ENCODE measurements at regions not wholly inside any gene's neighbourhood (a gene's known extent, or its start where the extent isn't known, plus 50 kb on each side); places are given as distances from the start of the nearest gene placed in this dataset.
"Not testable (repeated sequence)": the region's sequence is repeated elsewhere in the genome, so short reads cannot be mapped to it uniquely, and the experiment has no call there.

DNA sequence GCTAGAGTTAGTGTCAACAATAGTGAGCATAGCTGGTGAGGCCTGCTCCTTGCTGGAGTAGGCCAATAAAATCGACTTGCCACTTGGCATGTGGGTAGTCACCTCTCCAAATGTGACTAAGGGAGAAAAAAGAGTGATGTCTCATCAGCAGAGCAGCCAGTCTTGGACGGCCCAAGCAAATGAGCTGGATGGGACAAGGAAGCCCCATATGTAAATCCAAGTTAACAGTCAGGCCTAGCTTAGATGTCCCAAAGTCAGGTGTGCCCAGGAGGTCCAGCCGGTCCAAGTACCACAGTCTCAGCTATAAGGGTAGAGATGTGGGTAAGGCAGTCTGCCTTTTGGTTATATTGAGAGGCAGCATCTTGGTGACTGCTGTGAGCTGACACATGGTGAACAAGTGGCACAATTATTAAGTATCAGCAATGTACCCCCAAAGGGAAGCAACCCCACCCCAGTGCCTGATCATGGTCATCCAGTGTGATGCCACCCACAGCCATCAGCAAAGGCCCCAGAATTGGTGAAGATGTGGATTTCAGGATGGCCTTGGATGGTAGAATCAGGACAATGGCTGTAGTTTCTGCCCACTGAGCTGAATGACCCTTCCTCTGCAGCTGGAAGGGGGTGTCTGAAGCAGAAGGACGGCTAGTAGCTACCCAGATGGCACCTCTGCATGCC lies 83.4 kb downstream of the TNFRSF13B start:
- H3K4me3 ChIP-seq: no peak overlapping the region
- H3K9me3 ChIP-seq: no peaks in the 10 kb centered on the region
- TF ChIP-seq, protein P1, sequence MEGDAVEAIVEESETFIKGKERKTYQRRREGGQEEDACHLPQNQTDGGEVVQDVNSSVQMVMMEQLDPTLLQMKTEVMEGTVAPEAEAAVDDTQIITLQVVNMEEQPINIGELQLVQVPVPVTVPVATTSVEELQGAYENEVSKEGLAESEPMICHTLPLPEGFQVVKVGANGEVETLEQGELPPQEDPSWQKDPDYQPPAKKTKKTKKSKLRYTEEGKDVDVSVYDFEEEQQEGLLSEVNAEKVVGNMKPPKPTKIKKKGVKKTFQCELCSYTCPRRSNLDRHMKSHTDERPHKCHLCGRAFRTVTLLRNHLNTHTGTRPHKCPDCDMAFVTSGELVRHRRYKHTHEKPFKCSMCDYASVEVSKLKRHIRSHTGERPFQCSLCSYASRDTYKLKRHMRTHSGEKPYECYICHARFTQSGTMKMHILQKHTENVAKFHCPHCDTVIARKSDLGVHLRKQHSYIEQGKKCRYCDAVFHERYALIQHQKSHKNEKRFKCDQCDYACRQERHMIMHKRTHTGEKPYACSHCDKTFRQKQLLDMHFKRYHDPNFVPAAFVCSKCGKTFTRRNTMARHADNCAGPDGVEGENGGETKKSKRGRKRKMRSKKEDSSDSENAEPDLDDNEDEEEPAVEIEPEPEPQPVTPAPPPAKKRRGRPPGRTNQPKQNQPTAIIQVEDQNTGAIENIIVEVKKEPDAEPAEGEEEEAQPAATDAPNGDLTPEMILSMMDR (IDR thresholded peaks at IDR 0.05): no peak
- TF ChIP-seq POLR2AphosphoS5 (IDR thresholded peaks at IDR 0.05) (no peak), POLR2A (IDR thresholded peaks at IDR 0.05) (no peak), EP300 (IDR thresholded peaks at IDR 0.05) (no peak)
- 77% methylated on average over 3 of the region's 4 CpGs for WGBS
- no peak overlapping the region for H3K27ac ChIP-seq
- no peaks in the 10 kb centered on the region for H3K4me1 ChIP-seq
- DNase-seq (ENCODE audit: low spot score in 2 of 2): no peak
- no peaks in the 10 kb centered on the region for H3K36me3 ChIP-seq
- no peaks in the 10 kb centered on the region for H3K27me3 ChIP-seq

DNA sequence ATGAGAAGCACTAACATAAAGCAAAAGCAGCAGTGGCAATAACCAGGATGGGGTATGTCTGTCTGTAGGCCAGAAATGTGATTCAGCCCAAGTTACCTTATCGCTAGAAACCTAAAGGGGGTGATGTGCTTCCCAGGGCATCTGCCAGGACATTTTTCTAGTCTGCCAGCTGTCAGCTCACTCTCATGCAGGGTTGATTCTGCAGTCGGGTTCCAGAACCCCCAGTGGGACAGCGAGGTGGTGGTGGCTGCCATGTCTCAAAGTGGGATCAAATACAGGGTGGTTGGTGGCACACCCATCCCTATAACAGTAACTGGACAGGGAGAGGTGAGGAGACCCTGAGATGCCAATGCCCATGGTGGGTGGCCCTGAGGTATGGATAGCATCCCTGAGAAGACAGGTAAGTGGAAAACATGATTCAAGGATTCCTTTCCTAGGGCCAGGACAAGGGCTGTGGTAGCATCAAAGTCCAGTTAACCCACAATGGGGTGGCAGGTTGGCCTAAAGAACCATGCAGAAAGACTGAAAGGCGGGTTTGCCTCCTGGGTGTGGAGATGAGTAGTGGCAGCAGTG lies 84.3 kb downstream of the TNFRSF13B start:
- H3K4me1 ChIP-seq: no peaks in the 10 kb centered on the region
- TF ChIP-seq, protein P1 (IDR thresholded peaks at IDR 0.05): no peak
- TF ChIP-seq EP300 (IDR thresholded peaks at IDR 0.05): no peak
- no peak for TF ChIP-seq POLR2AphosphoS5 (IDR thresholded peaks at IDR 0.05)
- TF ChIP-seq POLR2A (IDR thresholded peaks at IDR 0.05): no peak
- DNase-seq (ENCODE audit: low spot score in 2 of 2): no peak
- H3K36me3 ChIP-seq: no peaks in the 10 kb centered on the region
- no peak overlapping the region for H3K27ac ChIP-seq
- H3K9me3 ChIP-seq: no peaks in the 10 kb centered on the region
- H3K27me3 ChIP-seq: no peaks in the 10 kb centered on the region
- 96% methylated on average over 4 of the region's 4 CpGs for WGBS
- no peak overlapping the region for H3K4me3 ChIP-seq

- Histone ChIP-seq H3K27ac (no peak overlapping the region), H3K27me3 (no peaks in the 10 kb centered on the region), H3K36me3 (no peaks in the 10 kb centered on the region), H3K9me3 (no peaks in the 10 kb centered on the region), H3K4me3 (no peak overlapping the region), H3K4me1 (no peaks in the 10 kb centered on the region)
- 62% methylated on average over 4 of the region's 4 CpGs for WGBS
- no peak for TF ChIP-seq POLR2AphosphoS5 (IDR thresholded peaks at IDR 0.05)
- no peak for TF ChIP-seq POLR2A (IDR thresholded peaks at IDR 0.05)
- TF ChIP-seq, protein P1 (IDR thresholded peaks at IDR 0.05): no peak
- no peak for TF ChIP-seq EP300 (IDR thresholded peaks at IDR 0.05)
- no peak for DNase-seq (ENCODE audit: low spot score in 2 of 2)
Observed at GRCh38 chr17:16886655-16887322, 85.1 kb downstream of the TNFRSF13B start.

GRCh38 chr17:16885204-16885603 lies 86.7 kb downstream of the TNFRSF13B start:
- not testable (repeated sequence) for H3K27me3 ChIP-seq; H3K36me3 ChIP-seq; DNase-seq (ENCODE audit: low spot score in 2 of 2); H3K4me1 ChIP-seq; H3K9me3 ChIP-seq; H3K27ac ChIP-seq; H3K4me3 ChIP-seq
- 88% methylated on average over 4 of the region's 6 CpGs for WGBS

DNA sequence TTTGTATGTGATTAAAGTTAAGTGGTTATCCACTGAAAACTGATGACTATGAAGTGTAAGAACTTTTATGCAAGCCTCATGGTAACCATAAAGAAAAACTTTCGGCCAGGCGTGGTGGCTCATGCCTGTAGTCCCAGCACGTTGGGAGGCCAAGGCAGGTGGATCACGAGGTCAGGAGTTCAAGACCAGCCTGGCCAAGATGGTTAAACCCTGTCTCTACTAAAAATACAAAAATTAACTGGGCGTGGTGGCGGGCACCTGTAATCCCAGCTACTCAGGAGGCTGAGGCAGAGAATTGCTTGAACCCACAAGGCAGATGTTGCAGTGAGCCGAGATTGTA lies 89.0 kb downstream of the TNFRSF13B start:
- not testable (repeated sequence) for H3K27me3 ChIP-seq; H3K36me3 ChIP-seq; DNase-seq (ENCODE audit: low spot score in 2 of 2); H3K4me1 ChIP-seq; H3K9me3 ChIP-seq; H3K4me3 ChIP-seq; H3K27ac ChIP-seq
- WGBS: 93% methylated on average over 7 of the region's 7 CpGs

DNA sequence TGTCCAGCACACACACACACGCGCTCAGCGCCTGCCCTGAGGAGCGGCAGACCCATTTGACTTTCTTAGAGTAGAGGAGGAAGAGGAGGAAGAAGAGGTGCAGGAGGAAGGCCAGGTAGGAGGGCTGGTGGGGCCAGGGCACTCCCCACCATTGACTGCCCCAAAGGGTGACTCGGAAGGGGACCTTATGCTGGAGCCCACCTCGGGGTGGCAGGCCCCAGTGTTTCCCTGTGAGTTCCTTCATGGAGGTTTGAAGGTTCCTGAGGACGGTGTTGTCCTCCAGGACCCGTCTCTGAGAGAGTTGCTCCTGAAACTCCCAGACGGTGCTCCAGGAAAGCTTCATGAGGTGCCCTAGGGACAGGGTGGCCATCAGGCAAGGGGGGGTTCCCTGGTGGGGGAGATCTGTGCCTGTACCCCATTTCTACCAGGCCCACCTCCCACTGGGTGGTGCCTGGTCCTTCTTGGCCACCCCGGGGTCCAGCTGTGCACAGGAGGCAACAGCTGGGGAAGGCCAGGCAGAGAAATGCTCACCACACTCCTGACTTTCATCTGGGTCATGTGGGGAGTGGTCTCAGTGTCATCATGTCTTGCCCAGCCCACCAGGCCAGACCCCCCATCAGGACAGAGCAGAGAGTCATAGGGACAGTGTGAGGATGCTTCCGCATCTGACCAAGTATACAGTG lies 89.5 kb downstream of the TNFRSF13B start:
- no peak for DNase-seq (ENCODE audit: low spot score in 2 of 2)
- no peak for TF ChIP-seq EP300 (IDR thresholded peaks at IDR 0.05)
- TF ChIP-seq, protein P1 (IDR thresholded peaks at IDR 0.05): no peak
- no peak for TF ChIP-seq POLR2A (IDR thresholded peaks at IDR 0.05)
- no peak for TF ChIP-seq POLR2AphosphoS5 (IDR thresholded peaks at IDR 0.05)
- Histone ChIP-seq H3K4me1 (no peaks in the 10 kb centered on the region), H3K9me3 (no peaks in the 10 kb centered on the region), H3K27ac (no peak overlapping the region), H3K4me3 (no peak overlapping the region), H3K27me3 (no peaks in the 10 kb centered on the region), H3K36me3 (no peaks in the 10 kb centered on the region)
- WGBS: 79% methylated on average over 10 of the region's 11 CpGs

All from suprapubic skin (tissue), 4 donors.